ENCODE measurements at regions not wholly inside any gene's neighbourhood (a gene's known extent, or its start where the extent isn't known, plus 50 kb on each side); places are given as distances from the start of the nearest gene placed in this dataset.
"Not testable (repeated sequence)": the region's sequence is repeated elsewhere in the genome, so short reads cannot be mapped to it uniquely, and the experiment has no call there.

GRCh38 chr20:50330504-50331313, 140.1 kb downstream of the CEBPB start:
- DNase-seq (ENCODE audit: insufficient read length, low spot score) (no peak), FAIRE-seq (no peak)
- TF ChIP-seq POLR2A (IDR thresholded peaks at IDR 0.05; ENCODE audit: low read depth, low read length) (no peak), POLR2AphosphoS5 (IDR thresholded peaks at IDR 0.05; ENCODE audit: low read depth, low read length) (no peak), PAX5 (IDR thresholded peaks at IDR 0.05; ENCODE audit: insufficient read depth, low read length, severe bottlenecking) (no peak), TAF1 (IDR thresholded peaks at IDR 0.05; ENCODE audit: low read depth, low read length) (no peak), POU2F2 (IDR thresholded peaks at IDR 0.05; ENCODE audit: low read depth, low read length) (no peak)

GRCh38 chr20:50331469-50332363, 141.1 kb downstream of the CEBPB start:
- no peak for TF ChIP-seq POU2F2 (IDR thresholded peaks at IDR 0.05; ENCODE audit: low read depth, low read length)
- TF ChIP-seq SPI1 (IDR thresholded peaks at IDR 0.05; ENCODE audit: low read depth, low read length) = no peak
- no peak for TF ChIP-seq TAF1 (IDR thresholded peaks at IDR 0.05; ENCODE audit: low read depth, low read length)
- TF ChIP-seq PAX5 (IDR thresholded peaks at IDR 0.05; ENCODE audit: insufficient read depth, low read length, severe bottlenecking) = no peak
- FAIRE-seq (no peak), DNase-seq (ENCODE audit: insufficient read length, low spot score) (no peak)

GRCh38 chr20:50332491-50332980, 141.9 kb downstream of the CEBPB start:
- TF ChIP-seq POLR2A (IDR thresholded peaks at IDR 0.05; ENCODE audit: low read depth, low read length) (no peak), PAX5 (IDR thresholded peaks at IDR 0.05; ENCODE audit: insufficient read depth, low read length, severe bottlenecking) (no peak), TAF1 (IDR thresholded peaks at IDR 0.05; ENCODE audit: low read depth, low read length) (no peak), POU2F2 (IDR thresholded peaks at IDR 0.05; ENCODE audit: low read depth, low read length) (no peak), SPI1 (IDR thresholded peaks at IDR 0.05; ENCODE audit: low read depth, low read length) (no peak), POLR2AphosphoS5 (IDR thresholded peaks at IDR 0.05; ENCODE audit: low read depth, low read length) (no peak)
- DNase-seq (ENCODE audit: insufficient read length, low spot score) = no peak
- FAIRE-seq = no peak

- FAIRE-seq (no peak), DNase-seq (ENCODE audit: insufficient read length, low spot score) (no peak)
- TF ChIP-seq PAX5 (IDR thresholded peaks at IDR 0.05; ENCODE audit: insufficient read depth, low read length, severe bottlenecking) = no peak
- TF ChIP-seq POLR2AphosphoS5 (IDR thresholded peaks at IDR 0.05; ENCODE audit: low read depth, low read length) = no peak
Observed at GRCh38 chr20:50333131-50333670, 142.6 kb downstream of the CEBPB start.

GRCh38 chr20:50333812-50334211, 143.2 kb downstream of the CEBPB start:
- no peak for FAIRE-seq
- TF ChIP-seq POU2F2 (IDR thresholded peaks at IDR 0.05; ENCODE audit: low read depth, low read length) = no peak
- TF ChIP-seq SPI1 (IDR thresholded peaks at IDR 0.05; ENCODE audit: low read depth, low read length) = no peak
- no peak for TF ChIP-seq TAF1 (IDR thresholded peaks at IDR 0.05; ENCODE audit: low read depth, low read length)
- TF ChIP-seq PAX5 (IDR thresholded peaks at IDR 0.05; ENCODE audit: insufficient read depth, low read length, severe bottlenecking) = no peak
- TF ChIP-seq POLR2A (IDR thresholded peaks at IDR 0.05; ENCODE audit: low read depth, low read length) = no peak
- no peak for TF ChIP-seq POLR2AphosphoS5 (IDR thresholded peaks at IDR 0.05; ENCODE audit: low read depth, low read length)
- DNase-seq (ENCODE audit: insufficient read length, low spot score) = no peak

GRCh38 chr20:50334512-50334911, 143.9 kb downstream of the CEBPB start:
- not testable (repeated sequence) for FAIRE-seq; DNase-seq (ENCODE audit: insufficient read length, low spot score)

- no peak for DNase-seq (ENCODE audit: insufficient read length, low spot score)
- no peak for TF ChIP-seq POLR2AphosphoS5 (IDR thresholded peaks at IDR 0.05; ENCODE audit: low read depth, low read length)
- no peak for TF ChIP-seq PAX5 (IDR thresholded peaks at IDR 0.05; ENCODE audit: insufficient read depth, low read length, severe bottlenecking)
- TF ChIP-seq POLR2A (IDR thresholded peaks at IDR 0.05; ENCODE audit: low read depth, low read length) = no peak
- TF ChIP-seq POU2F2 (IDR thresholded peaks at IDR 0.05; ENCODE audit: low read depth, low read length) = no peak
- TF ChIP-seq SPI1 (IDR thresholded peaks at IDR 0.05; ENCODE audit: low read depth, low read length) = peak; percentile 26; the same call in 1 of the 2 replicates
- no peak for TF ChIP-seq TAF1 (IDR thresholded peaks at IDR 0.05; ENCODE audit: low read depth, low read length)
- no peak for FAIRE-seq
Observed at GRCh38 chr20:50335105-50335504, 144.5 kb downstream of the CEBPB start.

GRCh38 chr20:50335866-50336265, 145.2 kb downstream of the CEBPB start:
- FAIRE-seq = no peak
- DNase-seq (ENCODE audit: insufficient read length, low spot score) = no peak
- TF ChIP-seq PAX5 (IDR thresholded peaks at IDR 0.05; ENCODE audit: insufficient read depth, low read length, severe bottlenecking) (no peak), SPI1 (IDR thresholded peaks at IDR 0.05; ENCODE audit: low read depth, low read length) (no peak), POU2F2 (IDR thresholded peaks at IDR 0.05; ENCODE audit: low read depth, low read length) (no peak), TAF1 (IDR thresholded peaks at IDR 0.05; ENCODE audit: low read depth, low read length) (no peak), POLR2A (IDR thresholded peaks at IDR 0.05; ENCODE audit: low read depth, low read length) (no peak), POLR2AphosphoS5 (IDR thresholded peaks at IDR 0.05; ENCODE audit: low read depth, low read length) (no peak)

GRCh38 chr20:50336661-50337060, 146.0 kb downstream of the CEBPB start:
- TF ChIP-seq POU2F2 (IDR thresholded peaks at IDR 0.05; ENCODE audit: low read depth, low read length) (no peak), POLR2AphosphoS5 (IDR thresholded peaks at IDR 0.05; ENCODE audit: low read depth, low read length) (no peak), POLR2A (IDR thresholded peaks at IDR 0.05; ENCODE audit: low read depth, low read length) (no peak), TAF1 (IDR thresholded peaks at IDR 0.05; ENCODE audit: low read depth, low read length) (no peak), PAX5 (IDR thresholded peaks at IDR 0.05; ENCODE audit: insufficient read depth, low read length, severe bottlenecking) (no peak), SPI1 (IDR thresholded peaks at IDR 0.05; ENCODE audit: low read depth, low read length) (no peak)
- DNase-seq (ENCODE audit: insufficient read length, low spot score) (no peak), FAIRE-seq (no peak)
